NCI-H128 (cell line): ENCODE measurements at regions not wholly inside any gene's neighbourhood (a gene's known extent, or its start where the extent isn't known, plus 50 kb on each side); places are given as distances from the start of the nearest gene placed in this dataset.

Source experiments
- DNase-seq: peaks from one replicate; lab custom pipeline; 2025; ENCODE audit not compliant: unreplicated experiment; lab: John Stamatoyannopoulos, UW

DNA sequence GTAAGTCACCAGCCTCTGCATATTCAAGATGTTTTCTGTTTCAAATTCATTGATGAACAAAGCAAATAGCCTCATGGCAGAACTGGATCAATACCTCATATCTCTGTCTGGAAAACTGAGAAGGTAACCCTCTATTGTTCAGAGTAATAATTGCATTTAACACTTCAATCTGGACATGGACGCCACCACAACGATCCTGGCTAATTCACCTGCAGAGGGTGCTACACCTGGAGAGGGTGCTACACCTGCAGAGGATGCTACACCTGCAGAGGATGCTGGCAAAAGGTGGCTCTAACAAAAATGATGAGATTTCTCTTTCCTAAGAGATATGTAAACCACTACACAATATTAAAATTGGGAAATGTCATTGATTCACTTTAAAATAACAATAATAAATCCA is 183.1 kb upstream of the HNRNPA3 start:
- no peak for DNase-seq

DNA sequence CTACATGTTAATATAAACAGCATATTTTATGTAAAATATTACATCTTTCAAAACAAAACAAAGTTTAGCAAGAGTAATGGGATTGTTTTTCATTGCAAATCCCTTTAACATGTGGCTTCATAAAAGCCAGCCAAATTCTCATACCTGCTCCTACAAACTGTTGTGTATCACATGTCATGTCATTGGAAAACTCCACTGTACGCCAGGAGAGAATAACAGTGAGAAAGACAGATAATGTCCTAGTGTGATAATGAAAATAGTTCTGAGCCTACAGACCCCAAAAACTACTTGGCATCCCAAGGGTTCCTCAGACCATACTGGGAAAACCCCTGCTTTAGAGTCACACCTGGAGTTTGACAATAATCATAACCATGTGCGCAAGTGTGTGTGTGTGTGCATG is 182.7 kb upstream of the HNRNPA3 start:
- DNase-seq, result no peak

DNA sequence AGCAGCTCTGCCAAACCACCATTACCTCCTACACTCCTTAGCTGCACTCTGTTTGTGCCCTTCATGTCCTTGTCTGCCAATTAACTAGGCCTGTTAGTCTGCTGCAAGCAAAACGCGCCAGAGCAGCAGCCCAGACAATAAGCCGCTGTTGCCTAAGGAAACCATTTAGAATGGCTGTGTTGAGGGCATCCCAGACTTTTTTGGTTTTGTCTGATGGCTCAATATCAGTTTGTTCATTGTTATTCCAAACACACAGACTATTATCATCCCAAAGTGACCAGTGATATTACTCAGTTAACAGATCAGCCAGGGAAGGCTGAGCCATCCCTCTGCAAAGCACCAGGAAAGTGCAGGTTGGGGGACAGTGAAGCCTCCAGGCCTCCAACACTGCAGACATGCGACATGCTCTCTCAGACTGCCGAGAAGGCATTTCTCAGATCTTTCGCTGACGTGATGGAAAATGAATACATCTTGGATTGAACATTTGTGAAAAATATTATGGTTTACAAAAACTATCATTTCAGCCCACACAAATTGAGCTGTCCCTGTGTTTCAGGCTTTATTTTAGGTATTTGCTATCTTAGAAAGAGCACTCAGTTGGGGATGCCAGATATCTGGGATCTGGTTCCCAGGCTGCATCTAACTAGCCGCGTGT is 182.0 kb upstream of the HNRNPA3 start:
- no peak for DNase-seq

DNA sequence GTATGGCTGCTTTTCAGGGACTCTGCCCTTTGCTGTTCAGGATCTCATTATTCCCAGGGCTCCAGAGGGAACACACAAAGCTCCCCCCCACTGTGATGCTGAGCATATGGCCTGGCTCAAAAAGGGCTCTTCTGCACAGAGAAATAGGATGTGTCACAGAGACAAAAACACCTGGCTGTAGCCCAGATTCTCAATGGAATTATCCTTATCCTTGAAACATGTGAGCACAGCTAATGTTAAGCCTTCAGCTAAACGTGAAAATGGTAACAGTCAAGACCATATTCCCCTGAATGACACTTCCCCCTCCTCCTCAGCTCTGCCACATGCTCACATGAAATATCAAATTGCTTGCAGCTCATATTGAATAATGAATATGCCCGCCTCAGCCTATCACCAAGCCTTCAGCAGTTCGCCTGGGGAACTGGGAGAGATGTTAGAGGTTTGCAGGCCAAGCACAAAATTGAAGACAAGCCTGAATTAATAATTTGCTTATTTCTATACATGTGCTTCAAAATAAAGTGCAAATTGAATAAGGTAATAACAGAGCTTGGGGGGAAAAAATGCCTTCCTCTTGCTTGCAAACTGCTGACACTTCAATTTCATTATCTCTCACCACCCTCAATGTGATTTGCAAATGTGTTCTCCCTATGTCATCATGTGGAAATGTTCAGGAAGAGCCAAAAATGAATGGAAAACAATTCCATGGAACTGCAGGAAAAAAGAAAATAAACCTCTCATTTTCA is 181.0 kb upstream of the HNRNPA3 start:
- no peak for DNase-seq

DNA sequence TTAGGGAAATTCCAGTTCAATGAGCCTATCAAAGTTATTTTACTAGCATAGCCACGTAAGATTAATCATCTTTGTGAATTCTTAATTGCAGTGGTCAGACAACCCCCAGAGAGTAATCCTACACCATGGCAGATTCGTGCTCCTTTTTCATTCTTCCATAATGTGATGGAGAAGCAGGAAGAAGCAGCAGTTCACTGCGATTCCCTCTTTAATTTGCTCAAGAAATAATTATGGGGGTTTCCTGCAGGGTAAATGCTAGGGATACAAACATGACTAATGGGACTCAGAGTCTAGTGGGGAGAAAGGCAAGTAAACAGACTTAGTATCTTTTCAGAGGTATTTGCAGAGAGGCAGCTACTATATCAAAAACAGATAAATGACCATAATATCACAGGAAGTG is 175.8 kb upstream of the HNRNPA3 start:
- DNase-seq, result no peak

DNA sequence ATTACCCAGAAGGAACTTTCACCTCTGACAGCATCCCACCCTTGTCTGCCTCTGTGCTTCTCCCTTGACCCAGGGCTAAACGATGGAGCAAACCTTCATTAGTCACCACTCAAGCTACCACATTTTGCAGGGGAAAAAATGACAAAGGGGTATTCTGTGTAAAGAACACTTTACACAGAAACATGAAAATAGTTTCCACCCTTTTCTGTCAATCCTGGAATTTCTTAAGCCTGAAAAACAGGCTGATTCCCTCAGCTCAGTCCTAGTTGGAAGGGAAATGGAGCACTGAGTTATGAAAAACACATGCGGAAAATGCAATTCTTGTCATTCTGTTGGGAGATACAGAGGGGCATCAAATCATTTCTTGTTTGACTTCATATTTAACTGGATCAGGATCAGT is 175.0 kb upstream of the HNRNPA3 start:
- no peak for DNase-seq

DNA sequence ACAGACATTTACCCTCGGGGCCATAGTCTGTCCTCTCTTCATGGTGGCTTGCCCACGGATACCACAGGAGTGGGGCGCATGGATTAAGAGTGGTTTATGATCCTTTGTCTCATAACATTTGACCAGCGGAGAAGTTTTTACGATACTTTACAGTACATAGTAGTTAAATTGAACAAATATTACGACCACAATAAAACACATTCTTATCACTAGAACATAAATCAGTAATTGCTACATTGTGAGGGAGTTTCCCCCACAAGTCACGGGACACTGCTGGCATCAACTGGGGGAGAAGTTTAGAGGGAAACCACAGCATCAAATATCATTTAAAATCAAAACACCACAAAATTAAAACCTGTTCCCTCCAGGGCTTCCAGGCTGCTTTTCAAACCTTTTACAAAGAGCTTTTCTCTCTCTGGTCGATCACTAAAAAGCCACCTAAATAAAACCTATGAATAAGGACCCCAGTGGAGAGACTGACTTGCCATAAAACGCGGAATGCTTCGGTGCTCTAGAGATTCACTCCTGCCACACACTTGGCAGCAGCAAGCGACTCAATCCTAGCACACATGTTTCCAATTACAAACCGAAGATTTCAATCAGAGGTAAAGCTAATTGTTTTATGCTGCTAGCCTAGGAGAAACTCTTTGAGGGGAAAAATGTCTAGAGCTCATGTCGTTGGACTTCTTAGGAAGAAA is 173.7 kb upstream of the HNRNPA3 start:
- DNase-seq, result no peak

DNA sequence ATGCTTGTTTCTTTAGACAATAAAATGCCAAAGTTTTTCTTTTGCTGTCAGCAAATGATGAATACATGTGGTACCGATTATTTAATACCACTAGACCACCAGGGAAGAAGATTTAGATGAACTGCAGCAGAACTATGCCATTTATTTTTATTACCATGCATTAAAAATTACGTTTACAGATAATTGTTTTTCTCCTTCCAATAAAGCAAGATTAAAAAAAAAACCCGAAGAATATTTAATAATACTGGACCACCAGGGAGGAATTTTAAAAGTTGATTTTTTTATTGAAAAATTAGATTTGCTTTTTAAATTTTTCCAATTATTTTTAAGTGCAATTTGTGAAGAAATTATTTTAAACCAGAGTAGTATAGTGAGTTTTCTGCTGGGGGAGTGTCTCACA is 170.3 kb upstream of the HNRNPA3 start:
- no peak for DNase-seq

DNA sequence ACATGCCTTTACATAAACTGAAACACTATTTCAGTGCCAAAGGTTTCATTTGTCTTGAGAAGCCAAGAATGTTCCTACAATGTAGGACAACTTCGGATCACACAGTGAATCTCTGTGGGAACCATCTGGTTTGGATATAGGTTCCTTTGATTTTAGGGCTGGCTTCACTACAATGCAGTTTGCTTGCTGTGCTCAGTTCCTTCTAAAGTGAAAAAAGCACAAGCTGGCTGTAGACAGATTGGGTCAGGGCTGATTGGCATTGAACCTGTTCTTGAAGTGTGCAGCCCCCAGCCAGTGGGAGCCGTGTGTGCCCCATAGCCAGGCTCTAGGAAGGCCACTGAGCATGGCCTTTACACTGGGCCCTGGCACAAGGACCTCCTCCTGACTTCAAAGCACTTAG is 167.9 kb upstream of the HNRNPA3 start:
- DNase-seq, result no peak

DNA sequence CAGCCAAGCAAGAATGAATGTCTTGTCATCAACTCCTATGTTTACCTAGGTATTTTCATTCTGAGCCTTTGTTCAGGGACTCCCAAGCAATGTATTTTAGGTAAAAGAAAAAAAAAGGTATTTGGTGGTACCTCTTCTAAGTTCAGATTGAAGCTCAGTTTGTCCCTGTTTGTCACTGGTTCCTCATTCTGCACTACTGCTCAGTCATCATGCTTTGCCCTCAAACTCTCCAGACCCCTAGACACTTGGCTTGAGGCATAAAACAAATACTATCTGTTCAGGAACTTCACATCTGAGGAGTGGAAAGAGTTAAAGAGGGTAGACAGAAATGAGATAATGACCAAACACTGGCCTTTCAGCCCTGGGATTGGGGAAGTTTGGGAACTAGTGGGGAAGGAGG is 163.6 kb upstream of the HNRNPA3 start:
- DNase-seq, result no peak

DNA sequence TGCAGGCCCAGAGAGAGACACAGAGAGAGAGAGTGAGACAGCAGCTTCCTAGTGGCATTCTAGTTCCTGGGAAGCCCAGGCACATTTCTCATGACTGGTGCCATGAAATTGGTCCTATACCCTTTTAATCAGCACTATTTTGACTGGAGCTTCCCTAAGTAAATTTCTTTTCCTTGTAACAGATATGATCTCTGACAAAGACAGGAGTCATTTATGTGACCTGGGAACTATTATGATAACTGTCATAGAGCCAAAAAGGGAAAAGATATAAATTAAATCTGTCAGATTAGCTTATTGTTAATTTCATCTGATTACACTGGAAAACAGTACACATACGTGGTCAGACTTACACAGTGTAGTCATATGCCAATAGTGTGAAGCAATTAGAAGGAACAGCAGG is 161.3 kb upstream of the HNRNPA3 start:
- no peak for DNase-seq

DNA sequence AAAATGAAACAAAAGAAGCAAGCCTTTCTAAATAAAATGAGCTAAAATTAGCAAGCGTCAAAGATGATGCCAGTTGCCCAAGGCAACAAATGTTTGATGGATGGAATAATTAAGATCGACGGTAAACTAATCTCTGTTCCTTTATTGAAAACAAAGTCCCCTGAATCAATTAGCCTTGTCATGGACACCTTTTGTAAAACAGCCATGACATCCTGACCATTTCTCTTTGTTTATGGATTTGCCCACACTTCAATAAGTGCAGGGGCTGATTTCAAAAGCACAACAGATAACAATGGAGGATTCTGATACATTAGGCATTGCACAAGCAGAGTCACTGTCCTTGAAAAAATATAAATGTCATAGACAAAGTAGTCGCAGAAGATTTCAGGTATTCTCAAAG is 160.1 kb upstream of the HNRNPA3 start:
- no peak for DNase-seq

DNA sequence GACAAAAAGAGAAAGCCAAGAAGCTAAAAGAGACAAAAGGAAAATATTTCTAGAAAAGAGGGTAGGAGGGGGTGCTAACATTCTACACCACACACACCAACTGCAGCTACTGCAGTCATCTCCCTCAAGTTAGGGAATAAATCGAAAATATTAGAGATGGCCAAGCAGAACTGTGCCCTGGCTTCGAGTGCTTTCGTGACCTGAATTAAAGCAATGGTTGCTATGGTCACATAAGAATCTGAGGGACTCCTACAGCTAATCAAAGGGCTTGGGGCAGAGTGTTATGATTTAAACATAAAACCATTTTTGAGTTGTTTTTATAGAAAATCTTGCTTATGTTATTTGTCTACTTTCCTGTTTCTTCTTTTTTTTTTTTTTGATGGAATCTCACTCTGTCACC is 159.6 kb upstream of the HNRNPA3 start:
- DNase-seq, result no peak

DNA sequence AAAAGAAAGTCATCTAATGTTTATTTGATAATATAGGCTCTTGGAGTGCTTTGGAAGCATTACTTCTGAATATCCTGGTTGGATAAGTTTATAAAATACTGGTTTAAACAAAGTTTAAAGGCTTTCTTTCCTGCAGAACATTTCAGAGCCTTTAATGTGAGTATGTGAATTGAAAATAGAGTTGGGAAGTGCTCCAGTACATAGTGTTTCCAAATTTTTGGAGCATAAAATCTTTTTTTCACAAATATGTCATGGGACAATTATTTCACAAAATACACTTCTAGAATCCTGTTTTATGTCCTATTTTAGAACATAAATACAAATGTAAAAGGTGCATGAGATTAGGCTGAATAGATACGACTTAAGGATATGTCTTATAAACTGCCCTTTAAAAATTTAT is 158.9 kb upstream of the HNRNPA3 start:
- no peak for DNase-seq

DNA sequence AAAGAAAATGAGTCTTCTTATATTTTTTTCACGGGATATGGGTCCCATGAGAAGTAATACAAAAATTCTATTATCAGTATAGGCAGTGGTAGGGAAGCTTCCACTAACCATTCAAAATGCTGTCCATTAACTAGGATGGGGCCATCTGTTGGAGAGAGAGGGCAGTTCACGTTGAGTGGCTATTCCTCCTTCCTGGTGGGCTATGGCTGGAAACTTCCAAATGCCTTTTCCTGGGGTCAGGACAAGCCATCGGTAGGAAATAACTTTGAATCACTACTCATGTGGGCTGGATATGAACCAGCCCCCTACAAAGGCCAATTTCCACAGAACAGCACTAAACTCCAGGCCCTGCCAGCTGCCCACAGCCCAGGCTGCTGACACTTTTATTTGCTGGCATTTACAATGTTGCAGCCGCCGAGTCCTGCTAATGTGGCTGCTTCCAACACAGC is 156.1 kb upstream of the HNRNPA3 start:
- DNase-seq, result no peak

DNA sequence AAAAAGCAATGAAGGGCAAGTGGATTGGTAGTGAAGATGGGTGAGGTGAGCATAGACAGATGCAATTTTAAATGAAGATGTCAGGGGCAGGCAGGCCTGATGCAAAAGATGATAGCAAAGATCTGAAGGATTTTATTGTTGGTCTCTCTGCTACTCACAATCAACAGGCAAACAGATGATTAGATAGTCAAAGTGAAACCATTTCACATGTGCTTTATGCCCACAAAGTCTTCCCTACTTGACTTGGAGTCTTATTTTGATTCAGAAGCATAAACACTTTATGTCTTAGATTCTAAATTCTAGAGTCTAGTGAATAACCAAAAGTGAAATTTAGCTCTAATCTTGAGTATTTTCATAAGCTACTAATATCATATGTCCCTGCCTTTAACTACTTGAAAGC is 153.8 kb upstream of the HNRNPA3 start:
- DNase-seq, result no peak

DNA sequence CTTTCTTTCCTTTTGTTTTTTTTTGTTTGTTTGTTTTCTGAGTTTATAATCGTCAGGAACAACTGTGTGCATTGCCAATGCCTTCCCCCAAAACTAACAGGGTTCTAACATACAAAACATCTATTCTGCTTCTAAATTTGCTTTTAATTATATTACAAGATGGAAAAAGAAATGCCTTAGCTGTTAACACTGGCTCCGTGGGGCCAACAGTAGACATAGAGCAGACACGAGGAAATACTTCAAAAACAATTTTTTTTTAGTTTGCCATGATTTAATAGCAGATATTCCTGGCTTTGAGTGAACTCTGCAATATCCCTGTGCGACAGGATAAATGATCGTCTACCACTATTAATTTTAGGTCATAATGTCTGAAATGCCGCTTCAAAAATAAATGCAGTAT is 153.3 kb upstream of the HNRNPA3 start:
- DNase-seq, result no peak

DNA sequence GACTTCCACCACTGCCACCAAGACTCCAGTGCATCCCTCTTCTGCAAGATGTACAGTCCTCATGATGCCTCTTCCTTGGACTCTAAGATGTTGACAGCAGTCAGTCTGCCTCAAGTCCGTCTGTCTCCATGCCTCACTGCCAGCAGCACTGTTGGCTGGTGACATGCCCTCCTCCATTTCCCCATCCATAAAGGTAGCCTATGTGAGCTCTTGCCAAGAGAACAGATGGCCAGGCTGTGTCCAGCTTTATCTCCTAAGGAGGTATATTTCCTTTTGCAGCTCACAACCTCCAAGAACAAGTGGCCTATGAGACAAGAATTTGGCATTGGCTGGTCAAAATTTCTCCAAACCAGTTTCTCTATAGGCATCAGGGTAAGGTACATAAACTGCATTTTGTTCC is 149.3 kb upstream of the HNRNPA3 start:
- DNase-seq, result no peak

DNA sequence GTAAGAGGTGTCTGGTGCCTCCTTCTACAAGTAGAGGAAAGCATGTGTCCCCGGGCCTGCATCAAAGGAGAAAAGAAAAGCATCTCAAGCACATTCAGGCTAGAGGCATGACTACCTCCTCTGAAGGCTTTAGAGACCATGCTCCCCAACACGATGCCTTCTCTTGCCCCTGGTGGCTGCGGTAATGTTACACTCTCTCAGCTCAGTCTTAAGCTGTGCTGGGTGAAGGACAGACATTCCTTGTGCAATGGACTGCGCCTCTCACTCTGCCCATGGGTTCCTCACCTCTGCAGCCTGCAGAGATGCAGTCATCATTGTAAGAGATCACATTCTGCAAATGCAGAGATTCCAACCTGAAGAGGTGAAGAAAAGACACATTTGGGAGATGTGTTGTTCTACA is 148.2 kb upstream of the HNRNPA3 start:
- no peak for DNase-seq

DNA sequence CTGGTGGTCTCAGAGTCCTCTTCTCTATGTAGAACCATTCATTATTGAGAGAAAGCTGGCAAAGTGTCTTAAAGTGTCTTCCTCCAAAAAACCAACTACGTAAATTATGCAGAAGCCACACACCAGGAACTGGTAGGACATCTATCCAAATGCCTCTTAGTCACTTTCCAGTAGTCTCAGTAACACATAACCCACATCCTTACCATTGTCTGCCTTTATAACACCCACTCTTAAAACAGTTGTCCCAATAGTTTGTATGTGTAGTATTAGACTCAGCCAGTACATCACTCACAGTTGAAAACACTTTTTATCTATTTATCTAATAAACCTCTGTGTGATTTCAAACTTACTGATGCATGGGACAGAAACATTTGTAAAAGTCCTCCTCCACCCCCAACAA is 143.6 kb upstream of the HNRNPA3 start:
- no peak for DNase-seq

DNA sequence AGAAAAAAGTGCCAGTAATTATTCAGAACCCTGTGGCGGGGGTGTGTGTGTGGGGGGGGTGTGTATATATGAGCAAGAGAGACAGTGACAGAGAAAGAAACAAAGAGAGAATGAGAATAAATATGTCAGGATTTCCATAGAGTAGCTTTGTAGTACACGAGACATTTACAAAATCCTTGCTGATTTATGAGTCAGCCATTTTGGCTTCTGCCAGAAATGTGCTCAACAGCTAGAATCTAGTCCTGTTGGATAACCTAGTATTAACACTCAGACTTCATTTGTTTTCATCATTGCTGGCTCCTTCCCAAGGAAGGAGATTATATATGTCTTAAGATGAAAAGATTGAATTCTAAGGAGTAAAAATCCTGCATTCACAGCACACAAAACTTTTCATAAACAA is 140.5 kb upstream of the HNRNPA3 start:
- DNase-seq, result no peak

DNA sequence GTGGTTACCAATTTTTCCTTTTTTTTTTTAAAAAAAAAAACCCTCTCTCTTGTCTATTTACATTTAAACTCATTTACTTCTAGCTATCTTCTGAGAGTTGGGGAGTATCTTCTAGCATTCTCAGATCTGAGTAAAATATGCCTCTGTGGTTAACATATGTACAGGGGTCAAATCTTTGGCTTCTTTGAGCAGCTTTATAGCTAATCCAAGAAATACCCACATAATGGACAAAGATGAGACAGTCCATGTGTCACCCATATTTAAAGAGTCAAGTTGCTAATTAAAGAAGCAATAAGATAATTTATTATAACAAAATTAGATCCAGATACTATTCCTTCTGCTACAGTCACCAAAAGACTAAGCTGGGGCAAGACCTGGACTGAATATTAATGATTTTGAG is 139.0 kb upstream of the HNRNPA3 start:
- no peak for DNase-seq
